Caco-2 (cell line): ENCODE measurements at regions not wholly inside any gene's neighbourhood (a gene's known extent, or its start where the extent isn't known, plus 50 kb on each side); places are given as distances from the start of the nearest gene placed in this dataset.

ENCODE experiments used
- BruUV-seq: library from RNA; stranded (reverse); fragments of 400-500 nt; replicated peaks from 2 replicates; lab custom pipeline; 2021; lab: Mats Ljungman, UMichigan
- CTCF ChIA-PET: fragments of 300-600 bp; sonication (Branson Sonifier 250); formaldehyde crosslinking; loops from one replicate; lab custom pipeline; 2022; ENCODE audit warnings: antibody characterized with exemption; lab: Charles Lee
- POLR2A ChIA-PET: fragments of 300-600 bp; sonication (Branson Sonifier 250); formaldehyde crosslinking; loops from one replicate; lab custom pipeline; 2022; ENCODE audit warnings: antibody characterized with exemption; lab: Charles Lee
- DNase-seq, 2 experiments: peaks; one replicate each; pipeline versions ENCODE4 v3.0.0 to v3.0.0-alpha.2; 2020 to 2022
- H3K27me3 ChIP-seq: replicated peaks from 2 replicates; pipeline ENCODE4 v1.6.0; 2011; ENCODE audit warnings: low read length; ENCODE audit not compliant: control insufficient read depth, insufficient read depth
- H3K36me3 ChIP-seq: 2 replicates; pipeline ENCODE4 v1.5.1; 2011; ENCODE audit warnings: low read length; ENCODE audit not compliant: control insufficient read depth, insufficient read depth
- H3K4me1 ChIP-seq: fragments of 250-450 bp; sonication (Bioruptor Pico); 2 replicates; pipeline ENCODE4 v1.5.1; 2020; ENCODE audit warnings: mild to moderate bottlenecking
- H3K4me3 ChIP-seq: 2 replicates; pipeline ENCODE4 v1.5.1; 2011; ENCODE audit warnings: low read depth, mild to moderate bottlenecking, control low read depth, low read length
- H3K9me3 ChIP-seq: fragments of 250-450 bp; sonication (Bioruptor Pico); 2 replicates; pipeline ENCODE4 v1.5.1; 2020; ENCODE audit warnings: mild to moderate bottlenecking, moderate library complexity
- H3K27ac Mint-ChIP-seq: one replicate; pipeline ENCODE4 v1.8.0; 2022; ENCODE audit warnings: mixed read lengths; ENCODE audit not compliant: unreplicated experiment
- H3K27me3 Mint-ChIP-seq: one replicate; pipeline ENCODE4 v1.8.0; 2022; ENCODE audit warnings: mixed read lengths; ENCODE audit not compliant: insufficient read depth, unreplicated experiment
- H3K36me3 Mint-ChIP-seq: one replicate; pipeline ENCODE4 v1.8.0; 2022; ENCODE audit warnings: mild to moderate bottlenecking, mixed read lengths; ENCODE audit not compliant: insufficient read depth, unreplicated experiment
- H3K4me1 Mint-ChIP-seq: one replicate; pipeline ENCODE4 v1.8.0; 2022; ENCODE audit warnings: low read depth, mixed read lengths; ENCODE audit not compliant: unreplicated experiment
- H3K4me3 Mint-ChIP-seq: one replicate; pipeline ENCODE4 v1.8.0; 2022; ENCODE audit warnings: mild to moderate bottlenecking, moderate library complexity, mixed read lengths; ENCODE audit not compliant: unreplicated experiment
- H3K9me3 Mint-ChIP-seq: one replicate; pipeline ENCODE4 v1.8.0; 2022; ENCODE audit warnings: mixed read lengths; ENCODE audit not compliant: unreplicated experiment
- intact Hi-C: fragments of 100-400 bp; cut with micrococcal nuclease; formaldehyde crosslinking; loops from one replicate; pipeline ENCODE4 v1.10.0; 2022; ENCODE audit not compliant: unreplicated experiment
- TF ChIP-seq, protein P1 (sequence below), 2 experiments: fragments of 200-600 bp in 1 of 2; IDR thresholded peaks; 1 replicate in 1 of 2; 2 replicates in 1 of 2; pipeline versions ENCODE4 v1.5.1 to v1.8.0; 2011 to 2022; ENCODE audit warnings: antibody characterized with exemption in 1 of 2, control low read depth in 1 of 2, inconsistent platforms in 1 of 2, low read depth in 1 of 2, low read length in 1 of 2, mild to moderate bottlenecking in 1 of 2, moderate library complexity in 1 of 2; ENCODE audit not compliant: insufficient read depth in 1 of 2, severe bottlenecking in 1 of 2, unreplicated experiment in 1 of 2

DNA sequence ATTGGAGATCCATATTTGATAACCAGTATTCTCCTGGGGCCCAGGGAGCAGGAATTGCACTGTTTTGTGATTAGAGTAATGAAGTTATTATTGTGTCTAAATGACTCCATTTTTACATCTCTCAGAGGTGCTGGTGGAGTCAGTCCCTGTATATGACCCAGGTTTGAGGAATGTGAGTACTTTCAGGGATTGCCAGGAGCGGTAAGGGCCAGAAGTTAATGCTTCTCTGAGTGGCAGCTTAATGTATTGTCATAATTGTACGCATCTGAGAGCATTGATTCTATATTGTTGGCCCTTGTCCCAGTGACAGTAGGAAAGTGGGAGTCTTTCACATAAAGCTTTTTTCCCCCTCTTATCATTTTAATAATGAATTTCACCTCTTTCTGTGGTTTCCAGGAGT lies 146.2 kb downstream of the GATB start:
- no peak overlapping the region for H3K4me3 Mint-ChIP-seq
- intact Hi-C loops: loop anchor here (1.0 kb wide), 1 partner anchor 16 kb away; no protein-coding TSS in a partner anchor
- TF ChIP-seq, protein P1, sequence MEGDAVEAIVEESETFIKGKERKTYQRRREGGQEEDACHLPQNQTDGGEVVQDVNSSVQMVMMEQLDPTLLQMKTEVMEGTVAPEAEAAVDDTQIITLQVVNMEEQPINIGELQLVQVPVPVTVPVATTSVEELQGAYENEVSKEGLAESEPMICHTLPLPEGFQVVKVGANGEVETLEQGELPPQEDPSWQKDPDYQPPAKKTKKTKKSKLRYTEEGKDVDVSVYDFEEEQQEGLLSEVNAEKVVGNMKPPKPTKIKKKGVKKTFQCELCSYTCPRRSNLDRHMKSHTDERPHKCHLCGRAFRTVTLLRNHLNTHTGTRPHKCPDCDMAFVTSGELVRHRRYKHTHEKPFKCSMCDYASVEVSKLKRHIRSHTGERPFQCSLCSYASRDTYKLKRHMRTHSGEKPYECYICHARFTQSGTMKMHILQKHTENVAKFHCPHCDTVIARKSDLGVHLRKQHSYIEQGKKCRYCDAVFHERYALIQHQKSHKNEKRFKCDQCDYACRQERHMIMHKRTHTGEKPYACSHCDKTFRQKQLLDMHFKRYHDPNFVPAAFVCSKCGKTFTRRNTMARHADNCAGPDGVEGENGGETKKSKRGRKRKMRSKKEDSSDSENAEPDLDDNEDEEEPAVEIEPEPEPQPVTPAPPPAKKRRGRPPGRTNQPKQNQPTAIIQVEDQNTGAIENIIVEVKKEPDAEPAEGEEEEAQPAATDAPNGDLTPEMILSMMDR (IDR thresholded peaks at IDR 0.05; ENCODE audit: insufficient read depth in 1 of 2, low read depth in 1 of 2, low read length in 1 of 2, severe bottlenecking in 1 of 2, unreplicated experiment in 1 of 2): no peak
- Histone ChIP-seq H3K36me3 (no peaks in the 10 kb centered on the region), H3K4me1 (no peaks in the 10 kb centered on the region), H3K27me3 (no peaks in the 10 kb centered on the region), H3K9me3 (no peaks in the 10 kb centered on the region), H3K4me3 (no peak overlapping the region)
- no TSS peak for BruUV-seq
- no peaks in the 10 kb centered on the region for H3K36me3 Mint-ChIP-seq
- ChIA-PET CTCF (no interaction called here), POLR2A (no interaction called here)
- DNase-seq: no peak
- no peaks in the 10 kb centered on the region for H3K9me3 Mint-ChIP-seq
- H3K27ac Mint-ChIP-seq: no peak overlapping the region
- no peaks in the 10 kb centered on the region for H3K27me3 Mint-ChIP-seq
- no peaks in the 10 kb centered on the region for H3K4me1 Mint-ChIP-seq

DNA sequence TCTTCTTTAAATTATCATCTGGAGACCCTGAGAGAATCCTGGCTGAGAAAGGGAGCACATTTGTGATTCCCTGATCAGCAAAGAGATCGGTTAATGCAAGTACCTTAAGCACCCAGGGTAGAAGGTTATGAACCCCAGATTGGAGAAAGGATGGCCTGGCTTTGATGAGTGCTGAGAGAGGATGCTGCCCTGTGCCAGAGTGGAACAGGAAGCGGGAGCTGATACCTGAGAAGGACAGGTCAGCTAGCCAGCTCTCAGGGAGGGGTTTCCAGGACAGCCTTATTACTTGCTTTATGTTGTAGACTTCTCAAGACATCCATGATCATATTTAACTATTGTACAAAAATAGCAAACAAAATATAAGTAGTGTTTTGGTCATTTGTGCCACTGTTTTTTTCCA lies 141.9 kb downstream of the GATB start:
- H3K36me3 Mint-ChIP-seq: no peaks in the 10 kb centered on the region
- H3K36me3 ChIP-seq: no peaks in the 10 kb centered on the region
- no peaks in the 10 kb centered on the region for H3K4me1 Mint-ChIP-seq
- no peaks in the 10 kb centered on the region for H3K9me3 ChIP-seq
- no peak overlapping the region for H3K4me3 Mint-ChIP-seq
- no peaks in the 10 kb centered on the region for H3K4me1 ChIP-seq
- CTCF ChIA-PET: no interaction called here
- no peaks in the 10 kb centered on the region for H3K9me3 Mint-ChIP-seq
- BruUV-seq: no TSS peak
- H3K27me3 Mint-ChIP-seq: no peaks in the 10 kb centered on the region
- H3K4me3 ChIP-seq: no peak overlapping the region
- no peaks in the 10 kb centered on the region for H3K27me3 ChIP-seq
- TF ChIP-seq, protein P1 (IDR thresholded peaks at IDR 0.05; ENCODE audit: insufficient read depth in 1 of 2, low read depth in 1 of 2, low read length in 1 of 2, severe bottlenecking in 1 of 2, unreplicated experiment in 1 of 2): no peak
- POLR2A ChIA-PET: no interaction called here
- intact Hi-C loops: no loop called here
- no peak for DNase-seq
- H3K27ac Mint-ChIP-seq: no peak overlapping the region

DNA sequence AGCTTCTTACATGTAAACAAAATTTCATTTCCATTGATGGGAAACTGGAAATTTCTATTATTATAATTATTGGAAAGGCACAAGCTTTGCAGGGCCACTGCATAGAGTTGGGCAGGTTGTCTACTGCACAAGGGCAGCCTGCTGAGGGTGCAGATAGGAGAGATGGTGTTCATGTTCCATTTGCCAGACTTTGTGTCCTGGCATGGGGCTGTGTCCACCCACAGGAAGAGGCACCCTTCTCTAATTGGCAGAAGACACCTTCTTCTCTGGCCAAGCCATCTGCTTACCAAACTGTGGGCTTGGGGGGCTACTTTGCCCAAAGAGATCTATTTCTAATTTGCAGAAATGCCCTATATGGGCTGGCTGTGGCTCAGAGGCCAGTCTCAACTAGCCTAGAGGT lies 140.7 kb downstream of the GATB start:
- BruUV-seq: no TSS peak
- no peak overlapping the region for H3K4me3 Mint-ChIP-seq
- H3K9me3 Mint-ChIP-seq: no peaks in the 10 kb centered on the region
- H3K27me3 Mint-ChIP-seq: no peaks in the 10 kb centered on the region
- H3K4me3 ChIP-seq: no peak overlapping the region
- no peak for DNase-seq
- H3K9me3 ChIP-seq: no peaks in the 10 kb centered on the region
- H3K27ac Mint-ChIP-seq: no peak overlapping the region
- H3K36me3 Mint-ChIP-seq: no peaks in the 10 kb centered on the region
- ChIA-PET CTCF (no interaction called here), POLR2A (interaction anchor here (0.7 kb wide), 1 partner anchor 499 kb away, joined by 5 read pairs; no protein-coding TSS in a partner anchor)
- H3K27me3 ChIP-seq: no peaks in the 10 kb centered on the region
- TF ChIP-seq, protein P1 (IDR thresholded peaks at IDR 0.05; ENCODE audit: insufficient read depth in 1 of 2, low read depth in 1 of 2, low read length in 1 of 2, severe bottlenecking in 1 of 2, unreplicated experiment in 1 of 2): no peak
- no peaks in the 10 kb centered on the region for H3K4me1 Mint-ChIP-seq
- no peaks in the 10 kb centered on the region for H3K36me3 ChIP-seq
- H3K4me1 ChIP-seq: no peaks in the 10 kb centered on the region
- intact Hi-C loops: no loop called here
